Colonic mucosa (tissue), 4 donors: ENCODE measurements at regions not wholly inside any gene's neighbourhood (a gene's known extent, or its start where the extent isn't known, plus 50 kb on each side); places are given as distances from the start of the nearest gene placed in this dataset.

Experiments used
- DNase-seq: peaks from one replicate; pipeline ENCODE4 v3.0.0-alpha.2; 2020
- H3K27ac ChIP-seq: fragments of 200-600 bp; one replicate; pipeline ENCODE4 v1.8.0; 2021
- H3K27me3 ChIP-seq: fragments of 200-600 bp; one replicate; pipeline ENCODE4 v1.8.0; 2021
- H3K36me3 ChIP-seq: fragments of 200-600 bp; one replicate; pipeline ENCODE4 v1.8.0; 2021
- H3K4me1 ChIP-seq: fragments of 200-600 bp; one replicate; pipeline ENCODE4 v1.8.0; 2021; ENCODE audit warnings: mild to moderate bottlenecking
- H3K4me3 ChIP-seq: fragments of 200-600 bp; one replicate; pipeline ENCODE4 v1.8.0; 2021
- H3K9ac ChIP-seq, 2 donors: one replicate each; pipeline ENCODE4 v1.7.0; 2013; ENCODE audit warnings: control low read depth in 2 of 2, low read depth in 2 of 2, low read length in 2 of 2
- H3K9me3 ChIP-seq: fragments of 200-600 bp; one replicate; pipeline ENCODE4 v1.8.0; 2021
- intact Hi-C: fragments of 100-400 bp; cut with DNase I; formaldehyde crosslinking; loops from one replicate; pipeline ENCODE4 v1.14.1; 2022
- TF ChIP-seq, protein P1 (sequence below): fragments of 200-600 bp; IDR thresholded peaks from one replicate; pipeline ENCODE4 v1.8.0; 2022; ENCODE audit warnings: antibody characterized with exemption, mild to moderate bottlenecking
- donor health status: healthy.
- donor health status: DM: no; HTN: no; CAD: no.
- donor health status: DM: no; HTN: no; CAD: no.

DNA sequence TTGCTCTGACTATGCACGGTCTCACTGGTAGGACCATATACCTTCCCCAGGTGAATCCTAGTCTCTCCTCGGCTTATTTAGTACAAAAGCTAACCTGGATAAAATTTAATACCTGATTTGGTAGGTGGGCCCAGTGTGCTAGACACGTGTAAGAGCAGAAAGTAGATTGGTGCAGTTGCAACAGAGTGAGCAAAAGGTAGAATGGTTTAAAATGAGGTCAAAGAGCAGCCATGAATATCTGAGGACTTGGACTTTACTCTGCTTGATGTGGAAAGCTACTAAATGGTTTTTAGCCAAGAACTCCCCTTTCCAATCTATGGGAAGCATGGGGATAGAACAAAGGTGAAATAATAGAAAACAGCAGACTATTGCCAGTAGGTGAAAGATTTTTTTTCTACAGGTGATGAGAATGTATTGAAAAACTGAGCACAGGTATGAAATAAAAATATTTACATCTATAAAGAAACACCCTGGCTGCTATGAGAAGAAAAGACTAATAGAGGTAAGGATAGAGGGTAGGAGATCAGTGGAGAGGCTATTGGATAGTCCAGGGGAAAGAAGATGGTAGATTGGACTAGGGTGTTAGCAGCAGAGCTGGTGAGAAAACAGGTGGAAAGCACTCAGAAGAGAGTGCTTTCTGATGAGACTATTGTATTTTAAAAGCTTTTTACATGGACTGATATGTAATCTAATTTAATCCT, 61.3 kb upstream of the BCL9 start:
- no peak for DNase-seq
- H3K9ac ChIP-seq = no peak overlapping the region
- intact Hi-C loops = no loop called here
- H3K27ac ChIP-seq = no peak overlapping the region
- H3K9me3 ChIP-seq = no peaks in the 10 kb centered on the region
- H3K36me3 ChIP-seq = no peaks in the 10 kb centered on the region
- TF ChIP-seq, protein P1, sequence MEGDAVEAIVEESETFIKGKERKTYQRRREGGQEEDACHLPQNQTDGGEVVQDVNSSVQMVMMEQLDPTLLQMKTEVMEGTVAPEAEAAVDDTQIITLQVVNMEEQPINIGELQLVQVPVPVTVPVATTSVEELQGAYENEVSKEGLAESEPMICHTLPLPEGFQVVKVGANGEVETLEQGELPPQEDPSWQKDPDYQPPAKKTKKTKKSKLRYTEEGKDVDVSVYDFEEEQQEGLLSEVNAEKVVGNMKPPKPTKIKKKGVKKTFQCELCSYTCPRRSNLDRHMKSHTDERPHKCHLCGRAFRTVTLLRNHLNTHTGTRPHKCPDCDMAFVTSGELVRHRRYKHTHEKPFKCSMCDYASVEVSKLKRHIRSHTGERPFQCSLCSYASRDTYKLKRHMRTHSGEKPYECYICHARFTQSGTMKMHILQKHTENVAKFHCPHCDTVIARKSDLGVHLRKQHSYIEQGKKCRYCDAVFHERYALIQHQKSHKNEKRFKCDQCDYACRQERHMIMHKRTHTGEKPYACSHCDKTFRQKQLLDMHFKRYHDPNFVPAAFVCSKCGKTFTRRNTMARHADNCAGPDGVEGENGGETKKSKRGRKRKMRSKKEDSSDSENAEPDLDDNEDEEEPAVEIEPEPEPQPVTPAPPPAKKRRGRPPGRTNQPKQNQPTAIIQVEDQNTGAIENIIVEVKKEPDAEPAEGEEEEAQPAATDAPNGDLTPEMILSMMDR = no peak
- H3K4me3 ChIP-seq = no peak overlapping the region
- no peaks in the 10 kb centered on the region for H3K4me1 ChIP-seq
- H3K27me3 ChIP-seq = no peaks in the 10 kb centered on the region

DNA sequence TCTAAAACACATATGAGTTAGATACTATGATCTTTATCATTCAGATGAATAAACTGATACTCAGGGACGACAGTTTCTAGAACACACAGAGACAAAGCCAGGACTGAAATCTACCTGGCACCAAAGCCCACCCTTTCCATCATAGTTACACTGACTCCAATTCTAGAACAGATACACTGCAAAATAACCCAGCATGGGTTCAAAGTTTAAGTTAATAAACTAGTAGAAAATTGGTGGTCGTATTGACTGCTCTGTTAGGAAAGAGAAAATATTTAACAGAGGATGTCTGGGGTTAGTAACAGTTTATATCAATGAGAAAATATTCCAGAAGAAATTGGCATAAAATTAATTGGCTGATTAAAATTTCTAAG, 60.8 kb upstream of the BCL9 start:
- Histone ChIP-seq H3K27me3 (no peaks in the 10 kb centered on the region), H3K9me3 (no peaks in the 10 kb centered on the region), H3K9ac (no peak overlapping the region), H3K36me3 (no peaks in the 10 kb centered on the region), H3K4me1 (no peaks in the 10 kb centered on the region), H3K4me3 (no peak overlapping the region), H3K27ac (no peak overlapping the region)
- no peak for DNase-seq
- TF ChIP-seq, protein P1 = no peak
- intact Hi-C loops = no loop called here

DNA sequence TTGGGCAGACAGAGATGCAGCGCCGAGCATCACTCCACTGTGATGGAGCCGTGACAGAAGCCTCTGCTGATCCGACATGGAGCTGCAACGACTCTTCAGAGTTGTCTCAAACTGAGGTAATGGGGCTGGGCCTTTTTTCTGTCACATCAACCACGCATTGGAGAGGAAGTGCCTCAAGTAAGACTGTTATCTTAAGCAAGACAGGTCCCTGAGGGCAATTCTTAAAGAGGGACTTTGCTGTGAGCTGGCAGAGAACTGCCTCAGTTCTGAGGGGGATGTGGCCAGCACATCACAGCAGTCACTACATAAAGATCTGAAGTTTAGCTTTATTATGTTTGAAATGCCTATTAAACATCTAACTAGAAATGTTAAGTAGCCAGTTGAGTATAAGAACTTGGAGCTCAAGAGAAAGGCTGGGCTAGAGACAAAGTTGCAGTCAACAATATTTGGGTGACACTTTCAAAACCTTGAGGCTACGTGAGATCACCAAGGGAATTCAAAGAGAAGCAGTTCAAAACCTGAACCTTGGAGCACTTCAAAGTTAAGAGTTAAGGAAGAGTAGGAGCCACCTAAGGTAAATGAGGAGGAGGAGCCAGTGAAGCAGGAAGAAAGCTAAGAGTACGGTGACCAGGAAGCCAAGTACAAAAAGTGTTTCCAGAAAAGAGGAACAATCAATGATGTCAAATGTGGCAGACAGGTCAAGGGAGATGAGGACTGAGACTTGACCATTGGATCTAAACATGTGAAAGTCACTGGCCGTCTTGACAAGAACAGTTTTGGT, 54.2 kb upstream of the BCL9 start:
- H3K9ac ChIP-seq = no peak overlapping the region
- no peak for DNase-seq
- intact Hi-C loops = no loop called here

DNA sequence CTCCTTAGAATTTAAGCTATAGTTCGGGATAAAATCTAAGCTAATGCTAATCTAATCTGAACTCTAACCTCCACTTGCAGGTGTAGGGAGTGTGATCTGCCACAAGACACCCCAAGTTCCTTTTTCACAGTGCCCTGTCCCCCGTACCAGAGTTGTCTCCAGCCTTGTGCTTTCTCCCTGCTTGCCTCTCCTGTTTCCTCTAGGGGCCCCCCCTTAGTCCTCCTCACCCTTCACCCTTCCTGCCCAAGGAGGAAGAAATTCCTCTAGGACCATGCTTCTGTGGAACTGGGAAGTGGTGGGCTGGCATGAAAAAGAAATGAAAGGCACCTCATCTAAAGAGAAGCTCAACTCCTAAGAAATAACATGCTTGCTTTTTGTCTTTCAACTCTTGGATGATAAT, 50.2 kb upstream of the BCL9 start:
- H3K9me3 ChIP-seq = no peaks in the 10 kb centered on the region
- no peak for DNase-seq
- intact Hi-C loops = loop anchor here (10.0 kb wide), 1 partner anchor 216 kb away; no protein-coding TSS in a partner anchor
- H3K9ac ChIP-seq = no peak overlapping the region
- H3K27me3 ChIP-seq = no peaks in the 10 kb centered on the region
- TF ChIP-seq, protein P1 = no peak
- no peaks in the 10 kb centered on the region for H3K4me1 ChIP-seq
- no peak overlapping the region for H3K27ac ChIP-seq
- H3K4me3 ChIP-seq = no peak overlapping the region
- no peaks in the 10 kb centered on the region for H3K36me3 ChIP-seq

More for the DNA sequence above, 54.2 kb upstream of the BCL9 start:
- no peak overlapping the region for H3K27ac ChIP-seq
- TF ChIP-seq, protein P1 = no peak
- H3K9me3 ChIP-seq = no peaks in the 10 kb centered on the region
- H3K4me3 ChIP-seq = no peak overlapping the region
- H3K36me3 ChIP-seq = no peaks in the 10 kb centered on the region
- no peaks in the 10 kb centered on the region for H3K4me1 ChIP-seq
- H3K27me3 ChIP-seq = no peaks in the 10 kb centered on the region
